Caco-2 (cell line): ENCODE measurements at regions not wholly inside any gene's neighbourhood (a gene's known extent, or its start where the extent isn't known, plus 50 kb on each side); places are given as distances from the start of the nearest gene placed in this dataset.

Source experiments
- BruUV-seq: library from RNA; stranded (reverse); fragments of 400-500 nt; replicated peaks from 2 replicates; lab custom pipeline; 2021; lab: Mats Ljungman, UMichigan
- CTCF ChIA-PET: fragments of 300-600 bp; sonication (Branson Sonifier 250); formaldehyde crosslinking; loops from one replicate; lab custom pipeline; 2022; ENCODE audit warnings: antibody characterized with exemption; lab: Charles Lee
- POLR2A ChIA-PET: fragments of 300-600 bp; sonication (Branson Sonifier 250); formaldehyde crosslinking; loops from one replicate; lab custom pipeline; 2022; ENCODE audit warnings: antibody characterized with exemption; lab: Charles Lee
- DNase-seq, 2 experiments: peaks; one replicate each; pipeline versions ENCODE4 v3.0.0 to v3.0.0-alpha.2; 2020 to 2022
- H3K27me3 ChIP-seq: replicated peaks from 2 replicates; pipeline ENCODE4 v1.6.0; 2011; ENCODE audit warnings: low read length; ENCODE audit not compliant: control insufficient read depth, insufficient read depth
- H3K36me3 ChIP-seq: 2 replicates; pipeline ENCODE4 v1.5.1; 2011; ENCODE audit warnings: low read length; ENCODE audit not compliant: control insufficient read depth, insufficient read depth
- H3K4me1 ChIP-seq: fragments of 250-450 bp; sonication (Bioruptor Pico); 2 replicates; pipeline ENCODE4 v1.5.1; 2020; ENCODE audit warnings: mild to moderate bottlenecking
- H3K4me3 ChIP-seq: 2 replicates; pipeline ENCODE4 v1.5.1; 2011; ENCODE audit warnings: low read depth, mild to moderate bottlenecking, control low read depth, low read length
- H3K9me3 ChIP-seq: fragments of 250-450 bp; sonication (Bioruptor Pico); 2 replicates; pipeline ENCODE4 v1.5.1; 2020; ENCODE audit warnings: mild to moderate bottlenecking, moderate library complexity
- H3K27ac Mint-ChIP-seq: one replicate; pipeline ENCODE4 v1.8.0; 2022; ENCODE audit warnings: mixed read lengths; ENCODE audit not compliant: unreplicated experiment
- H3K27me3 Mint-ChIP-seq: one replicate; pipeline ENCODE4 v1.8.0; 2022; ENCODE audit warnings: mixed read lengths; ENCODE audit not compliant: insufficient read depth, unreplicated experiment
- H3K36me3 Mint-ChIP-seq: one replicate; pipeline ENCODE4 v1.8.0; 2022; ENCODE audit warnings: mild to moderate bottlenecking, mixed read lengths; ENCODE audit not compliant: insufficient read depth, unreplicated experiment
- H3K4me1 Mint-ChIP-seq: one replicate; pipeline ENCODE4 v1.8.0; 2022; ENCODE audit warnings: low read depth, mixed read lengths; ENCODE audit not compliant: unreplicated experiment
- H3K4me3 Mint-ChIP-seq: one replicate; pipeline ENCODE4 v1.8.0; 2022; ENCODE audit warnings: mild to moderate bottlenecking, moderate library complexity, mixed read lengths; ENCODE audit not compliant: unreplicated experiment
- H3K9me3 Mint-ChIP-seq: one replicate; pipeline ENCODE4 v1.8.0; 2022; ENCODE audit warnings: mixed read lengths; ENCODE audit not compliant: unreplicated experiment
- CTCF ChIP-seq, 2 experiments: fragments of 200-600 bp in 1 of 2; IDR thresholded peaks; 1 replicate in 1 of 2; 2 replicates in 1 of 2; pipeline versions ENCODE4 v1.5.1 to v1.8.0; 2011 to 2022; ENCODE audit warnings: antibody characterized with exemption in 1 of 2, control low read depth in 1 of 2, inconsistent platforms in 1 of 2, low read depth in 1 of 2, low read length in 1 of 2, mild to moderate bottlenecking in 1 of 2, moderate library complexity in 1 of 2; ENCODE audit not compliant: insufficient read depth in 1 of 2, severe bottlenecking in 1 of 2, unreplicated experiment in 1 of 2
- intact Hi-C: fragments of 100-400 bp; cut with micrococcal nuclease; formaldehyde crosslinking; loops from one replicate; pipeline ENCODE4 v1.10.0; 2022; ENCODE audit not compliant: unreplicated experiment

- no peaks in the 10 kb centered on the region for H3K4me1 Mint-ChIP-seq
- no peak overlapping the region for H3K27ac Mint-ChIP-seq
- H3K36me3 Mint-ChIP-seq, result no peaks in the 10 kb centered on the region
- Histone ChIP-seq H3K4me1 (no peaks in the 10 kb centered on the region), H3K27me3 (no peaks in the 10 kb centered on the region), H3K36me3 (no peaks in the 10 kb centered on the region), H3K9me3 (no peaks in the 10 kb centered on the region), H3K4me3 (no peak overlapping the region)
- no TSS peak for BruUV-seq
- peaks cover 11% of the 10 kb centered on the region for H3K27me3 Mint-ChIP-seq
- ChIA-PET CTCF (no interaction called here), POLR2A (no interaction called here)
- intact Hi-C loops, result no loop called here
- no peak overlapping the region for H3K4me3 Mint-ChIP-seq
- H3K9me3 Mint-ChIP-seq, result no peaks in the 10 kb centered on the region
- TF ChIP-seq CTCF (IDR thresholded peaks at IDR 0.05; ENCODE audit: insufficient read depth in 1 of 2, low read depth in 1 of 2, low read length in 1 of 2, severe bottlenecking in 1 of 2, unreplicated experiment in 1 of 2), result no peak
- no peak for DNase-seq
Observed at GRCh38 chr4:182973941-182974340, 56.8 kb upstream of the DCTD start.

- DNase-seq, result no peak
- Mint-ChIP-seq H3K4me1 (no peaks in the 10 kb centered on the region), H3K9me3 (no peaks in the 10 kb centered on the region), H3K27ac (no peak overlapping the region), H3K27me3 (peaks cover 11% of the 10 kb centered on the region), H3K36me3 (no peaks in the 10 kb centered on the region), H3K4me3 (no peak overlapping the region)
- no peak for TF ChIP-seq CTCF (IDR thresholded peaks at IDR 0.05; ENCODE audit: insufficient read depth in 1 of 2, low read depth in 1 of 2, low read length in 1 of 2, severe bottlenecking in 1 of 2, unreplicated experiment in 1 of 2)
- Histone ChIP-seq H3K36me3 (no peaks in the 10 kb centered on the region), H3K27me3 (no peaks in the 10 kb centered on the region), H3K9me3 (no peaks in the 10 kb centered on the region), H3K4me1 (no peaks in the 10 kb centered on the region), H3K4me3 (no peak overlapping the region)
- intact Hi-C loops, result no loop called here
- BruUV-seq, result no TSS peak
- ChIA-PET POLR2A (no interaction called here), CTCF (no interaction called here)
Observed at GRCh38 chr4:182973511-182973911, 56.3 kb upstream of the DCTD start.

GRCh38 chr4:182971702-182972101 lies 54.5 kb upstream of the DCTD start:
- no peaks in the 10 kb centered on the region for H3K27me3 ChIP-seq
- Mint-ChIP-seq H3K36me3 (no peaks in the 10 kb centered on the region), H3K4me3 (no peak overlapping the region)

More at GRCh38 chr4:182971702-182972101, 54.5 kb upstream of the DCTD start:
- BruUV-seq, result no TSS peak
- Histone ChIP-seq H3K9me3 (no peaks in the 10 kb centered on the region), H3K36me3 (no peaks in the 10 kb centered on the region), H3K4me1 (no peaks in the 10 kb centered on the region), H3K4me3 (no peak overlapping the region)
- no peak for TF ChIP-seq CTCF (IDR thresholded peaks at IDR 0.05; ENCODE audit: insufficient read depth in 1 of 2, low read depth in 1 of 2, low read length in 1 of 2, severe bottlenecking in 1 of 2, unreplicated experiment in 1 of 2)
- Mint-ChIP-seq H3K27ac (no peak overlapping the region), H3K27me3 (peaks cover 12% of the 10 kb centered on the region), H3K9me3 (peaks cover 5% of the 10 kb centered on the region), H3K4me1 (no peaks in the 10 kb centered on the region)
- intact Hi-C loops, result no loop called here
- DNase-seq, result no peak
- ChIA-PET POLR2A (no interaction called here), CTCF (no interaction called here)
